IPS DF 4.7 (cell line): ENCODE measurements at regions not wholly inside any gene's neighbourhood (a gene's known extent, or its start where the extent isn't known, plus 50 kb on each side); places are given as distances from the start of the nearest gene placed in this dataset.
"Not testable (repeated sequence)": the region's sequence is repeated elsewhere in the genome, so short reads cannot be mapped to it uniquely, and the experiment has no call there.

Experiments
- DNase-seq: peaks from one replicate; pipeline ENCODE4 v3.0.0-alpha.2; 2013; ENCODE audit warnings: low spot score; ENCODE audit errors: extremely low read depth

GRCh38 chr2:156915332-156915731 lies 342.2 kb upstream of the GALNT5 start:
- DNase-seq, result no peak

- peak; percentile 22 for DNase-seq
Observed at GRCh38 chr2:156918410-156918809, 339.1 kb upstream of the GALNT5 start.

- no peak for DNase-seq
Observed at GRCh38 chr2:156930423-156930822, 327.1 kb upstream of the GALNT5 start.

DNA sequence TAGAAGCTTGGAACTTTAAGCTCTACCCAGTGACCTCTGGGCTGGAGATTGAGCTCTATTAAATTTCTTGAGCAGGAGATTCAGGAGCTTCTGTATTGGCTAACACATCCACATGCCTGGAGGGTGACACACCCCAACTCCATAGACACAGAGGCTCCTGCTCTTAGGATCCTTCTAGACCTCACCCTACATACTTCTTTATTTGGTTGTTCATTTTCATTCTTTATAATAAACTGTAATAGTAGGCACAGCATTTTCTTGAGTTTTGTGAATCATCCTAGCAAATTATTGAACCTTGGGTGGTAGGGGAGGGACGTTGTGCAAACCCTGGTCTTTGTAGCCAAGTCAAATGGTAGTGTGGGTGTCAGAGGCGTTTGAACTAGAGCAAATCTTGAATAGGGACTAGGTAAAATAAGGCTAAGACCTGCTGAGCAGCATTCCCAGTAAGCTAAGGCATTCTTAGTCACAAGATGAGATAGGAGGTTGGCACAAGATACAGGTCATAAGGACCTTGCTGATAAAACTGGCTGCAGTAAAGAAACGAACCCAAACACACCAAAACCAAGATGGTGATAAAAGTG lies 323.8 kb upstream of the GALNT5 start:
- DNase-seq, result no peak

- no peak for DNase-seq
Observed at GRCh38 chr2:156935616-156936015, 321.9 kb upstream of the GALNT5 start.

GRCh38 chr2:156937430-156937829 lies 320.1 kb upstream of the GALNT5 start:
- DNase-seq, result no peak

- no peak for DNase-seq
Observed at GRCh38 chr2:156944871-156945270, 312.6 kb upstream of the GALNT5 start.

DNA sequence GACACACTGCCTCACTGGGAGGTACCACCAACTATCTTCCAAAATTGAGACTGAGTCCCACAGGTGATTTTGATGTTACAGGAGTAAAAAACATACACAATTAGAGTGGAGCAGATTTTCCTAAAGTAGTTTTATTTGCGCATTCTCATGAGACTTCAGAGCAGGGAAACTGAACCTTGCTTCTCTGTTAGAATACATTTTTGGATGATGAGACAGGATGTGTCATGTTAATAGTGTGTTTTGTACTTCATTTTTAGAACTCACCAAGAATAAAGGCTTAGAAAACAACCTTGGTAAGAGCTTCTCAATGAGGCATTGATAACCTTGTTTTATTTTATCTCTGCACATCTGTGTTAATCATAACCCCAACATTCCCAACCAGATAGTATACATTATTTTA lies 310.2 kb upstream of the GALNT5 start:
- no peak for DNase-seq

DNA sequence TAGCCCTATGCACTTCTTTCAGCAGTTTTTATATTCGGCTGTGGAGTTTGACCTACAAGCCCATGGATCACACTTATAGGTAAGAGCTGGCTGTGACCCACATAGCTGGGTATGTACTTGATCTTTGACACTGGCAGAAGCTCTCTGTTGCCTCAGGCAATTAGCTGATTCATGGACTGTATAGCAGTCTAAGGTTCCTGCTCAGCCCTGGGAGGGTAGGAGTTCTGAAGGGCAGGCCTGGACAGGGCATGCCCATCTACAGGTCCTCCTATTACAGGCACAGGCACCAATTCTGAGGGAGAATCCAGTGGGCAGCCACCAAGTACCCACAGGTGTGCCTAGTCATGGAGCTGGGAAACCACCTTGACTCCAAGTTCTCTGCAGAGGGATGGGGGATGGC lies 301.8 kb upstream of the GALNT5 start:
- DNase-seq, result no peak

GRCh38 chr2:156956161-156956560 lies 301.3 kb upstream of the GALNT5 start:
- DNase-seq, result no peak

DNA sequence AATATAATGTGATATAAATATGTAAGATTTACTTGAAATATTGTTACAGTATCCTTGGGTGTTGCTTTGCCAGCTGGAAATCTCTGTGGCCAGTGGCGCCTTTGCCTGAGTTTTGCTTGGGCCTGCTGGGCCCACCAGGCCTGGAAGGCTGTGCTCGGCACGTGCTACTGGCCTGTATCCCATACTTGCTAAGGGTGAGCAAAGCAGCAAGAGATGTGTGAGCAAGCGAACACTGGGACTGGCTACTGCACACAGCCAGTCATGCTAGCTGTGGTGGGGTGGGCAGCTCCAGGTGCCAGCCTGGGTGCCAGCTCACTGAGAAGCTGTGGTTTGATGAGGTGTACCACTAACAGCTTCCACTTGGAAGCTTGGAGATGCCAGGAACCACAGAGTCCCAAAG lies 299.1 kb upstream of the GALNT5 start:
- no peak for DNase-seq

GRCh38 chr2:156959481-156959880 lies 298.0 kb upstream of the GALNT5 start:
- DNase-seq, result no peak

DNA sequence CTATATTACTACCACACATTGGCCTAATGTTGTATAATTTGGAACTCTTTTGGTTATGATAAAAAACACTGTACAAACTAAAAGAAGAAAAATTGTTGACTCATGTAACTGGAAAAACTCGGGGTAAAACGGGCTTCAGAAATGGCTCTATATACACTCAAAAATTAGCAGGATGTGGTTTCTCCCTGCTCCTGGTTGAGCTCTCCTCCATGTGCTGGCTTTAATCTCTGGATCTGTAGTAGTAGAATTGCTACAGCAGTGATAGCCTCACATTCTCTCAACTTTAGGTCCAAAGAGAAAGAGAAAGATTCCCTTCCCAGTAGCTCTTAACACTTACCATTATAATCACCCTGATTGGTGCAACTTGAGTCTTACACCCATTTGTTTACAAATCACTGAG lies 274.9 kb upstream of the GALNT5 start:
- no peak for DNase-seq

- no peak for DNase-seq
Observed at GRCh38 chr2:156986339-156986988, 271.0 kb upstream of the GALNT5 start.

GRCh38 chr2:156999661-157000060 lies 257.8 kb upstream of the GALNT5 start:
- DNase-seq, result no peak

DNA sequence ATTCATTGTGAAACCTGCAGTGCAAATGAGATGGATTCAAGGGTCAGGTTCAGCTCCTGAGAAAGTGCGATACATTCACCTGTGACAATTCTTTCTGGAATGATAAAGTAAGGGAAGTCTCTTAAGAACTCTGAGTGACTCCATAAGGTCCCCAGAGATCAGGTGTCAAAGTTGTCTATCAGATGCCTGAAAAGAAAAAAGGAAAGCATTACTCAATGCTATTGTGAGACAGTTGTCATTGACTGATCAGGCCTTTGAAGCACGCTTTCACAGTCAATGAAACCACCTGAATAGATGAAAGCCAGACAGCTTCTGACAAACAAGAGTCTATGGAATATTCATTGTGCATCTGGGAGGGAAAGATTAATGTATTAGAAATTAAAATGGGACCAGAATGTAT lies 252.7 kb upstream of the GALNT5 start:
- DNase-seq, result no peak

GRCh38 chr2:157015015-157015575 lies 242.4 kb upstream of the GALNT5 start:
- DNase-seq, result no peak

DNA sequence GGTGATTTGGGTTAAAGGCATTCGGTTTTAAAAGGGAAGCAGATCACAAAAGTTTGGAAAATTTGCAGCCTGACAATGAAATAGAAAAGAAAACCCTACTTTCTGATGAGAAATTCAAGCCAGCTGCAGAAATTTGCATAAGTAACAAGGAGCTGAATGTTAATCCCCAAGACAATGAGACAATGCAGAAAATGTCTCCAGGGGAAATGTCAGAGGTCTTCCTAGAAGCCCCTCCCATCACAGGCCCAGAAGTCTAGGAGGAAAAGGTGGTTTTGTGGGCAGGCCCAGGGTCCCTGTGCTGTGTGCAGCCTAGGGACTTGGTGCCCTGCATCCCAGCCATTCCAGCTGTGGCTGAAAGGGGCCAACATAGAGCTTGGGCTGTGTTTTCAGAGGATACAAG lies 234.2 kb upstream of the GALNT5 start:
- DNase-seq, result not testable (repeated sequence)

DNA sequence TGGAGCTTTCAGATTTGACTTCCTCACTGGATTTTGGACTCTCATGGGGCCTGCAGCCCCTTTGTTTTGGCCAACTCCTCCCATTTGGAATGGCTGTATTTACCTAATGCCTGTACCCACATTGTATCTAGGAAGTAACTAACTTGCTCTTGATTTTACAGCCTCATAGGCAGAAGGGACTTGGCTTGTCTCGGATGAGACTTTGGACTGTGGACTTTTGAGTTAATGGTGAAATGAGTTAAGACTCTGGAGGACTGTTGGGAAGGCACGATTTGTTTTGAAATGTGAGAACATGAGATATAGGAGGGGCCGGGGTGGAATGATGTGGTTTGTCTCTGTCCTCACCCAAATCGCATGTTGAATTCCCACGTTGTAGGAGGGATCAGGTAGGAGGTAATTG lies 233.4 kb upstream of the GALNT5 start:
- DNase-seq, result no peak

GRCh38 chr2:157032017-157032416 lies 225.5 kb upstream of the GALNT5 start:
- DNase-seq, result no peak

- no peak for DNase-seq
Observed at GRCh38 chr2:157036726-157037125, 220.8 kb upstream of the GALNT5 start.

GRCh38 chr2:157043786-157044185 lies 213.7 kb upstream of the GALNT5 start:
- DNase-seq, result no peak

DNA sequence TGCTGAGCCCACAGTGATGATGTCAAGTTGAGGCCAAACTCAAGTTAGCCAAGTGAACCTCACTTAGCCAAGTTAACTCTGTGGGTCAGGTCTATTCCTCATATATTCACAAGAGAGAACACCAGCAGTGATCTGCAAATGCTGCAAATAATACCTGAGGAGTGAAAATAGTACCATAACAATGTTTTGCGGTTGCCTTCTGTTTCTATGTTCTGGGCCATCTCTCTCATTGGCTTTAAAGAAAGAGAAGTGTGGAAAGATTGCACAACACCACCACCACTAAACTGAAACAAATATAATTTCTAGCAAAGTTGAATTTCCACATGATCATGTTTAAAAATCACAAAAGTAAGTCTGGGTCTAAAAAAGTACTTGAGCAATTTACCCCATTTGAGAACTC lies 211.1 kb upstream of the GALNT5 start:
- no peak for DNase-seq
